ENCODE measurements at regions not wholly inside any gene's neighbourhood (a gene's known extent, or its start where the extent isn't known, plus 50 kb on each side); places are given as distances from the start of the nearest gene placed in this dataset.

GRCh38 chr2:172673056-172673683 is 62.5 kb upstream of the RAPGEF4 start:
- no peak for TF ChIP-seq CTCF (IDR thresholded peaks at IDR 0.05; ENCODE audit: low read depth, low read length)
- H3K4me3 ChIP-seq (replicated peaks in 1 of 2; ENCODE audit: low read depth in 2 of 2, low read length in 2 of 2), result no peak overlapping the region
- peak; percentile 7 to 52 for DNase-seq (ENCODE audit: low read depth in 2 of 2)

GRCh38 chr2:172674034-172674967 is 61.3 kb upstream of the RAPGEF4 start:
- TF ChIP-seq CTCF (IDR thresholded peaks at IDR 0.05; ENCODE audit: low read depth, low read length), result peak; percentile 69
- peak; percentile 42 to 56 for DNase-seq (ENCODE audit: low read depth in 2 of 2)

GRCh38 chr2:172674968-172675303 is 60.7 kb upstream of the RAPGEF4 start:
- TF ChIP-seq CTCF (IDR thresholded peaks at IDR 0.05; ENCODE audit: low read depth, low read length), result no peak
- DNase-seq (ENCODE audit: low read depth in 2 of 2), result no peak
- H3K4me3 ChIP-seq (replicated peaks in 1 of 2; ENCODE audit: low read depth in 2 of 2, low read length in 2 of 2), result no peak overlapping the region

More at GRCh38 chr2:172674034-172674967, 61.3 kb upstream of the RAPGEF4 start:
- H3K4me3 ChIP-seq (replicated peaks in 1 of 2; ENCODE audit: low read depth in 2 of 2, low read length in 2 of 2), result no peak overlapping the region

GRCh38 chr2:172677363-172677762 is 58.3 kb upstream of the RAPGEF4 start:
- no peak overlapping the region for H3K4me3 ChIP-seq (replicated peaks in 1 of 2; ENCODE audit: low read depth in 2 of 2, low read length in 2 of 2)
- TF ChIP-seq CTCF (IDR thresholded peaks at IDR 0.05; ENCODE audit: low read depth, low read length), result no peak

GRCh38 chr2:172680436-172681068 is 55.1 kb upstream of the RAPGEF4 start:
- no peak overlapping the region for H3K4me3 ChIP-seq (replicated peaks in 1 of 2; ENCODE audit: low read depth in 2 of 2, low read length in 2 of 2)
- TF ChIP-seq CTCF (IDR thresholded peaks at IDR 0.05; ENCODE audit: low read depth, low read length), result no peak
- DNase-seq (ENCODE audit: low read depth in 2 of 2), result peak; percentile 32 to 68

More at GRCh38 chr2:172677363-172677762, 58.3 kb upstream of the RAPGEF4 start:
- DNase-seq (ENCODE audit: low read depth in 2 of 2), result no peak

GRCh38 chr2:172685467-172685866 is 50.2 kb upstream of the RAPGEF4 start:
- no peak for TF ChIP-seq CTCF (IDR thresholded peaks at IDR 0.05; ENCODE audit: low read depth, low read length)
- DNase-seq (ENCODE audit: low read depth in 2 of 2), result no peak
- H3K4me3 ChIP-seq (replicated peaks in 1 of 2; ENCODE audit: low read depth in 2 of 2, low read length in 2 of 2), result no peak overlapping the region
